Right hindlimb (tissue), 1 donor: ENCODE measurements at regions not wholly inside any gene's neighbourhood (a gene's known extent, or its start where the extent isn't known, plus 50 kb on each side); places are given as distances from the start of the nearest gene placed in this dataset.

ENCODE experiments used
- DNase-seq: peaks from one replicate; pipeline ENCODE4 v3.0.0-alpha.2; 2018

DNA sequence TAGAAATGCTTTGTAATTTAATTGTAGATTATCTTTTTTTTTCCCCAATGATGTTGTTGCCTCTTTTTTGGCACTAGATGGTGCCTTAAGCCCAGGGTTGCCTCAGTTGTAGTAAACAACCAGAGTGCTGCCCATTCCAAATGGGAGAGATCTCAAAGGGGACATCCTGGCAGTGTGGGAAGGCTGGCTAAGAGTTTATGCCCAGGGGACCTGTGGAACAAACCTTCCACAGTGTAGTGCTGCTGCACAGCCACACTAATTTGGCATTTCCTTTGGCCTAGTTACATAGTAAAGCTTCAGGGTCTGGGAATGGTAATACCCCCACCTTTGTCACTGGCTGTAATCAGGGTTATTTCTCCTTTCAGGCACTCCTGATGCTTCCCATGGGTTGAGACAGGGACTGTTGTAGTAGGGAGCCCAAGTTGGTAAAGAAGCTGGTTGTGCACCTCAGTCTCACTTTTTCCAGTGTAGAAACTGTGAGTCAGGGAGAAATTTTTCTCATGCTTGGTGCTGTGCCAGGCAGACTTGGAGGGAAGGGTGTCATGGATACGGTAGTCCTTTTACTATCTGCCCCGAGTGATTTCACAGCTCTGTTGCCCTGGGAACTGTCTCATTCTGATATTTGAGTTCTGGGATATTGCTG, 177.8 kb upstream of the ECI2 start:
- DNase-seq, result peak; percentile 33

DNA sequence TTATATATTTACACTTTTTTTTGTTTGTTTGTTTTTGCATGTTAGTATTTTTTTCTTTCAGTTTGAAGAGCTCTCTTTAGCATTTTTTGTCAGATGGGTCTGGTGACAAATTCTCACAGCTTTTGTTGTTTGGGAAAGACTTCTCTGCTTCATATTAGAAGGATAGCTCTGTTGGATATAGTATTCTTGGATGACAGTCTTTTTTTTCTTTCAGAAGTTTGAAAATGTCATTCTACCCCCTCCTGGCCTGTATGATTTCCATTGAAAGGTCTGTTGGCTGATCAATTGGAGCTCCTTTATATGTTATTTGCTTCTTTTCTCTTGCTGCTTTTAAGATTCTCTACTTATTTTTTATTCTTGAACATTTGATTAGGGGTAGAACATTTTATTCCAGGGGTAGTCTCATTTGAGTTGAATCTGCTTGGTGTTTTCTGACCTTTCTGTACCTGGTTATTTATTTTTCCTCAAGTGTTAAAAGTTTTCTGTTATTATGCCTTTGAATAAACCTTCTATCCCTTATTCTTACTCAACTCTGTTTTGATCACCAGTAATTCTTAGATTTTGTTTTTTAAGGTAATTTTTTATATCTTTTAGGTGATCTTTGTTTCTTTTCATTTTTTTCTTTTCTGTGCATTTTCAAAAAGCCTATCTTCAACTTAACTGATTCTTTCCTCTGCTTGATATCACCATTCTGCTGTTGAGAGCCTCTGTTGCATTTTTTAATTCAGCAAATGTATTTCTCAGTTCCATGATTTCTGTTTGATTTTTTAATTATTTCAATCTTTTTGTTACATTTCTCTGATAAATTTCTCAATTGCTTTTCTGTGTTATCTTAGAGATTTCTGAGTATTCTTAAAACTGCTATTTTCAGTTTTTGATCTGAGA, 176.8 kb upstream of the ECI2 start:
- no peak for DNase-seq

DNA sequence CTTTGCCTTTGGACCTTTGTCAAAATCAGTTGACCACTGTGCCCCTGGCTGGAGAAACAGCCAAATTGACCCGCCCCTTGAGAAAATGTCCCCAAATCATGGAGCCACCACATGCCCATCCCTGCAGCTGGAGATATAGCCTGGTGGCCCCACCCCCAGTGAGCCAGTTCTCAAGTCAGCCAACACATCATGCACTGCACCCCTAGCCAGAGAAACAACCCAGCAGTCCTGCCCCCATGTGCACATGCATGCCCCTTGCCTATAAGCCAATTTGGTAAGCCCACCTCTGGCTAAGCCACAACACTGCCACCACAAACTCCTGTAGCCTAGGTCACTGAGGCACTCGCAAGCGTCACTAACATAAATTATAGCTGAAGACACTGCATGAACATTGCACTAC, 174.2 kb upstream of the ECI2 start:
- DNase-seq, result no peak

DNA sequence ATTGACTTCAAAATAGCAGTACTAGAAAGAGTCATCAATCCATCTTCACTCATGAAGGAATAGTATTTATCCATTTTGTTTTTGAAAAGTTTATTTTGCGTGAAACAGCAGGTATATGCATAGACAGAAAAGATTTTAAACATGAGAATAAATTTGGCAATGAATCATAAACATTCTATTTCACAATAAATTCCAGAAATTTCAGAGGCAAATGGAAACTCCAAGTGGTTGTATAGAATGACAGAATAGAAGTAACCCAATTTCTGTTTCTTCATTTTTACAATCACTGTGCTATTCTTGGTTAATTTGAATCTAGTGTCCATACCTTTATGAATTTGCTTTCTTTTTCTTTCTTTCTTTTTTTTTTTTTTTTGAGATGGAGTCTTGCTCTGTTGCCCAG, 173.0 kb upstream of the ECI2 start:
- no peak for DNase-seq

DNA sequence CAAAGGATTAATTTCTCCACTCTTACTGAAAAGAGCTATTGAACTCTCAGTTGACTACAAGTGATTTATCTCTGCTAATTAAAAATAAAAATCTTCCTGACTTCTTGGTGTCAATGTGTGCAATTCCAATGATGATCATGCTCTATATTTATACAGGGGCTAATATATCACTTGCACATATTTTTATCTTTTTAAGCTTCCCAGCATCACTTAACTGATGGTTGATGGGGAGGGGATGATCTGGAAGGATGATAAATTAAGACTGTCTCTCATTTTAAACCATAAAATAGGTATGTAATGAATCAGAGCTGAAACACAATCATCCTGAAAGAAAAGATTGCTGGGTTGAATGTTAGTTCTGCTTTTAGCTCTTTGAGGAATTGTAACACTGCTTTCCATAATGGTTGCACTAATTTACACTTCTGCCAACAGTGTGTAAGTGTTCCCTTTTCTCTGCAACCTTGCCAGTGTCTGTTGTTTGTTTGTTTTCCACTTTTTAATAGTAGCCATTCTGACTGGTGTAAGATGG, 169.6 kb upstream of the ECI2 start:
- no peak for DNase-seq

DNA sequence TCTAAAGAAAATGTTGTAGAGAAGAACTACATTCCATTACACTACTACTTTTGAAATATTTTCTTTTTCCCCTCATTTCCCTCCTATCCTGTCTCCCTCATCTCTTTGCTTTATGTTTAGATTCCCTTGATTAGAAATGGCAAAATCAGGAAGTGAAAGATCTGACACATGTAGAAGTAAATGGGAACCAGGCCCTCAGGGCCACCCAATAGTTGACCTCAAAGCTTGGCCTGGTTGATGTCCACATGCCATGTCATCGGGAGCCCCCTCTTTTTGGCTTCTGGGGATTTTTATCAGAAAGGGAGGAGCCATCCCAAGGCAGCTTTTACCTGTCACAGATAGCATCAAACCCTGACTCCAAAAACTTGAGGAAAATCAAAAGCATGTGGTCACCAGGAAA, 168.3 kb upstream of the ECI2 start:
- DNase-seq, result no peak

DNA sequence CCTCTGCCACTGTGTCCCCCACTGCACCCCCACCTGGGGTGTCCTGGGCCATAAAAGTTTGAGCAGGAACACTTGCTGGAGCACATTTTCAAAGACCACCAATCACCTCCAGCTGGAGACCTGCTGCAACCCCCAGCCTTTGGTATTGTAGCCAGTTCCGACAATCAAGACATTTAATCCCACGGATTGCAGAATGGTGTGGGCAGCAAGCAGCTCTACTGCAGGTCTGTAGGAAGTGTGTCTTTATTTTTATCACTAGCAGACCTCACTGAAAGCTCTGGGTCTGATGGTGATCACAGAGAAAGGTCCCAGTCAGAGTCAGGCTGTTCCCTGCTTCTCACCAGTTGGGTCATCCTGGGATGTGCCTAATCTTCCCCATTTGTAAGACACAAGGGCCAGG, 167.1 kb upstream of the ECI2 start:
- no peak for DNase-seq

DNA sequence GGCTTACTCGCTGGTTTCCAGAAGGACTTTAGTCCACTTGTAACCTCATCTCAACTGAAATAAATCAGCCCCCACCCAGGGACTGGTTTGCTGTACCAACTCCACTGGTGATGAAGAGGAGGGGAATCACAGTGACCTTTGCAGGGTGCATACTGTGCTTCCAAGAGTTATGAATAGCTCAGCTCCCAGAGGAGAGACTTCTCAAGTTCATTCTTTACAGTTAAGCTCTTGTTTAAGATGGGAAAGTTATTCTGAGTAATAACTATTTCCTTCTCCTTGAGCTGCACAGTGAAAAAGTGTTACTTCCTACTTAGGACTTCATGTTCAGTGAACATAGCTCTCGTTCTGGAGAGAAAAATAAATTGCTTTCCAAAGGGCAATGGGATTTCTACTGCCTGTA, 166.5 kb upstream of the ECI2 start:
- DNase-seq, result no peak

DNA sequence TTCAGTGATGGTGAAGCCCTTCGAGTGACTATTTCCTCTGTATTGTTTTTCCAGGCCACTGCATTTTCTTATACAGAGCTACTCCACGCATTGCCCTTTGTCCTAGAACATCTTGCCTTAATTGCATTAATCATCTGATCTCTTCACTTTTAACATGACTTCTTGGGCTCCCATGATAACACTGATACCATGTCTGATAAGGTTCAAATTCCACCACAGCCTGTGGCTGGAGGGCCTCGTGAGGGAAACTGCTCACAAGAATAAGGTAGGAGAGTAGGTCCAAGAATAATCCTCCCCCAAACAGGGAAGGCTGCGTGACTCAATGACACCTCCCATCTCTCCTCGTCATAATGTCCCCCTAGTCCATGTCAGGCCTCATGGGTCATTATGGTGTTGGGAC, 165.5 kb upstream of the ECI2 start:
- no peak for DNase-seq

DNA sequence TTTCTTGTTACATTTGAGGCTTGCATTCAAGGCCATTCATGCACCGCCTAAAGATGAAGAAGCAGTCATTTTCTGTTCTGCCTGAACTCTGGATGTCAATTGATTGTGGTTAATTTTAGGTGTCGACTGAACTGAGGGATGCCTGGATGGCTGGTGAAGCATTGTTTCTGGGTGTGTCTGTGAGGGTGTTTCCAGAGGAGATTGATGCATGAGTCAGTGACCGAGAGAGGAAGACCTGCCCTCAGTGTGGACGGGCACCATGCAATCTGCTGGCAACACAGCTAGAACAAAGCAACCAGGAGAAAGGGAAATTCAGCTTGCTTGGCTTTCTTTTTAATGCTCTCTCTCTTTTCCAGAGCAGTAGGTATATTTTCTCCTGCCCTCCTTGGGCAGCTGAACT, 164.1 kb upstream of the ECI2 start:
- DNase-seq, result no peak

DNA sequence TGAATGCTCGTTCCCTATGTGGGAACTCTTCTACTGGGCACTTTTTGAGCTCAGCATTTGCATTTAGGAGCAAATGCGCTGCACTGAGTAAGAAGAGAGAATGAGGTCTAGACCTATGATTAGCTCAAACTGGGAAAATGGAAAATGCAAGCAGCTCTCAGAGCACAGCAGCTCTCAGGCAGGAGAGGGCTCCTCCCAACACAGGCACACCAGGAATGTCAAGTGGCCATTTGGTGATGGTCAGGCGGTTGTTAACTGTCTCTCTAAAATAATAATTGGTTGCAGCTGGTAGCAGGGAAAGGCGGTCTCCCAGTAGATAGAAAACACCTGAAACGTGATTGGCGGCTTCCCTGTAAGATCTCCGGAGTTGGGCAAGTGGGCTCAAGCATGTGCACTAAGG, 162.0 kb upstream of the ECI2 start:
- DNase-seq, result no peak

DNA sequence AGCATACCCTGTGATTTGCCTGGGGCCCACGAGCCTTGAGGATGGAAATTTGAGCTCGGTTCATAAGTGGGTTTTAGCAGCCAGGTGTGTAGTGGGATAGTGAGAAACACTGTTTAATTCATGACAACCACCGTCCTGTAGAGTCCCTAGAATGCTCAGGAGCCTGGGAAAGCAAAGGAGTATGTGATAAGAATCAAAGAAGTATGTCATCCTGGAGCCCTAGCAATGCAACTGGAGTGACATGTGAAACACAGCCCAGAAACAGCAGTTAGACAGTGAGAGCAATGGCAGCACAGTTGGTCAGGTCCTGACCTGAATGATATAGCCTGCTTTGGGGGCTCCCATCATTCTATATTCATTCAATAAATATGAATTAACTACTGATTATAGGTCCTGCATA, 161.2 kb upstream of the ECI2 start:
- DNase-seq, result no peak

DNA sequence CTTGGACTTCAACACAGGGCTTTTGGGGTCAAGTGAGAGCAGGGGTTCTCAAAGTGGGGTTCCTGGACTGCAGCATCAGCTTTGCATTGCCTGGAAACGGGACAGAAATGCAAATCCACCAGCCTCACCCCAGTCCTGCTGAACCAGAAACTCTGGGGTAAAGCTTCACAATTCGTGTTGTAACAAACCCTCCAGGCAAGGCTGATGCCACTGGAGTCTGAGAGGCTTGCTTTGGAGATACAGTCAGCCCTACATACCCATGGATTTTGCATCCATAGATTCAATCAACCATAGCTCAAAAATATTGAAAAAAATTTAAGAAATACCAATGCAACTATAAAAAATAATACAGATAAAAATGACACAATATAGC, 160.4 kb upstream of the ECI2 start:
- DNase-seq, result no peak

DNA sequence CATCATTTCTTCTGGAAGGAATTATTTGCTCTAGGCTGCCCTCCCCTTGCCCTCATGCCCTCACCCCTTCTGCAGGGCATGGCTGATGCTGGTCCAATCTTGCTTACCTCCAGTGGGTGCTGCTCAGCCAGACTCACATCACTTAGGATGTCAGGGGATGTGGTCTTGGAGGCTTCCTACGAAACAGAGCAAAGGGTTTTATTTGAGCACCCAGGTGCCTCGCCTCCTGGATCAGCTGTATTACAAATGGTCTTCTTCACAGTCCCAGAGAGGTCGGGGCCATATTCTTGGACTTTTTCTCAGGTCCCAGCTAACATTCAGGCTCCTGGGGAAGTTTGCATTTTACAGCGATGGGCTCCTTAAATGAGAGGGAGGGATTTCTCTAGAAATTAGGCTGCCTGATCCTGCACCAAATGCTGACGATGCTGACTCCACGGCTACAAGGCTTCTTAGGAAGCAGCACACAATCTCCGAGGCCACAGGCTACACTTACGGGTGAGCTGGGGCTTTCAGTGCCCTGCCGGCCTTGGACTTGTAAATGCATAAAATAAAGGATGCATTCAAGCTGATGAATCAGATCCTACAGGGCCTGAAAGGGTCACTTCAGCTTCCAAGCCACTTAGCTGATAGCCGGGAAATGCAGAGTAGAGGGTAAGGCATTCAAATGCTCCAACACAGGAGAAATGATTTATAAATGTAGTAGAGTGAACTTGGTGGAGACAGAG, 159.8 kb upstream of the ECI2 start:
- no peak for DNase-seq

DNA sequence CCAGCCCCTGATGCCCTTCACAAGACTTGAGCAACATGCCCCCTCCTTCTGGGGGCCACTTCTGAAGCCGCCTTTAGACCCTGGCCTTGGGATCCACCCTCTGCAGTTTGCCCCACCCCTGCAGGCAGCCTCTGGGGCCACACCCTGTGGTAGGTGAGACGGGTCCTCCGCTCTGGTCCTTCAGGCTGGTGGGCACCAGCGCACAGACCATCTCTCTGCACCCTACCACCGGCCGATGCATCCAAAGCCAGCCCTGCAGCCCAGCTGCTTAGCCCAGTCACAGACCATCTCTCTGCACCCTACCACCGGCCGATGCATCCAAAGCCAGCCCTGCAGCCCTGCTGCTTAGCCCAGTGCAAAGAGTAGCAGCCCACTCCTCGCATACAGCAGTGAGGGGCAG, 159.3 kb upstream of the ECI2 start:
- no peak for DNase-seq

DNA sequence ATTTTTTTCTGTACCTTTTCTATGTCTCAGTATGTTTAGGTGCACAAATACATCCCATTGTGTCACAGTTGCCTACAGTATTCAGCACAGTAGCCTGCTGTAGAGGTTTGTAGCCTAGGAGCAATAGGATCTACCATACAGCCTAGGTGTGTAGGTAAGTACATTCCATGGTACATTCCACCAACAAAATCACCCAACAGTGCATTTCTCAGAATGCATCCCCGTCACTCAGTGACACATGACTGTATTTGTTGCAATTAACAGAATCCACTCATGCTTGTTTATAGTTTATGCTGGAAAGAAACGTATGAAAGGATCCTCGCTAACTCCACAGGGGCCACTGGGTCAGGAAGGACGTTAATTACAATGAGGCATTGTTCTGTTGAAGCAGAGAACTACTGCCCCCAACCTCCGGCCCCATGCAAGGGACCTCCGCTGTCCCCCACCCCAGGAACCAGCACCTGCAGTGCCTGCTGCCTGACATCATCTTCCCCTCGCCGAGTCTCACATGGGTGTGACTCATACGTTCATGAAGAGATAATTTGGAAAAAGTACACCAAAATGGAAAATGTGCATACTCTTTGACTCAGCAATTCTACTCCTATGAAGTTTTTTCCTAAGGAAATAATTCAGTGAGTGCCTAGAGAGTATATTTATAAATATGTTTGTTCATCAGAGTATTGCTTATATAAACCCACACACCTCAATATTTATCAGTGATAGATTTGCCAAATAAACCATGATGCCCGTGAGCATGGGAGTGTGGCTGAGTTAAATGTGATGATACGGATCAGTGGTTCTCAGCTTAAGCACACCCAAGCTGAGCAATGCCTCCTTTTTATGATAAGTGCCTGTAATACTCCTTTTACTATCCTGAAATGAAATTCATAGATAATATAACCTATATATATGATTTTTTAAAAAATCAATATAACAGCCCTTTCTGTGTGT, 156.4 kb upstream of the ECI2 start:
- DNase-seq, result no peak

DNA sequence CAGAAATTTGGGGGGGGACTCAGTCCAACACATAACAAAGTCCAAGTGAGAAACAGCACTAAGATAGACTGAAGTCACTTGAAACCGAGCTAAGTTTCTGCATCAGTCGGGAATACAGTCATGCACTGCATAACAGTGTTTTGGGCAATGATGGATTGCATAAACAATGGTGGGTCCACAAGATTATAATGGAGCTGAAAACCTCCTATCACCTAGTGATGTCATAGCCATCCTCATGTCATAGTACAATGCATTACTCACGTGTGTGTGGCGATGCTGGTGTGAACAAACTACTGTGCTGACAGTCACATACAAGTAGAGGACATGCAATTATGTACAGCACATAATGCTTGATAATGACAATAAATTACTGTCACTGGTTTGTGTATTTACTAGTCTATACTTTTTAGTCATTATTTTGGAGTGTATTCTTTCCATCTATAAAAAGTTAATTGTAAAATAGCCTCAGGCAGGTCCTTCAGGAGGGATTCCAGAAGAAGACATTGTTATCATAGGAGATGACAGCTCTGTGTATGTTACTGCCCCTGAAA, 154.5 kb upstream of the ECI2 start:
- DNase-seq, result no peak

DNA sequence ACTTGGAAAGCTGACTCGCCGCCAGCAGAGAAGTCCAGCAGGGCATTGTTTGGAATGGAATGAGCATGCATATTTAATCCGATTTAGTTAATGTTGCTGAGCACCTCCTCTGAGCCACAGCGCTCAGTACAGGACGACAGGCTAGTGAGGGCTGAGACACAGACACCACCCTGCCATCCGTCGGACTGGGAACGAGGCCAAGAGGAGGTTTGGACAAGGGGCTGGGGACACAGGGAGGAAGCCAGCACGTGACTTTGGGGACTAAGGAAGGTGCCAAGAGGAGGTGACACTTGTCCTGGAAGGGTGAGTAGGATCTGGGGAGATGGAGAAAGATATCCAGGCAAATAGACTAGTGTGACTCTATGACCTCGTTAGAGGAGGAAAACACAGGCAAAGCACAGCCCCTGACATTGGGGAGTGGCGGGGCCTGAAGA, 152.5 kb upstream of the ECI2 start:
- no peak for DNase-seq

DNA sequence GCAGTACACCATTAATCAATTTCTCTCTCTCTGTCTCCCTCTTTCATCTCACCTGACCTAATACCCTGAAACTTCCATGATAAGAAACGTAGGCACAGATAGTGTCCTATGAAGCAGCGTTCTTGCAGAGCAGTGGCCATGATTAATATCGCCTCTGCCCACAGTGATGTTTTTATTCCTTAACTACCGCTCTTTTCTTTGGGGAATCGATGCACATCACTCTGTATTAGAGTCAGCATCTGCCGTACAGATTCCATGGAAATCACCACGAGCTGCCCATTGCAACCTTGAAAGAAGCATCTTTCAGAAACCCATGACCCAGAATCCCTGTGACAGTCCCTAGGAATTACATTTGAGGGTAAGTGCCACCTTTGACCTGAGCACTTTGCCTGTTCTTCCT, 152.0 kb upstream of the ECI2 start:
- DNase-seq, result no peak

DNA sequence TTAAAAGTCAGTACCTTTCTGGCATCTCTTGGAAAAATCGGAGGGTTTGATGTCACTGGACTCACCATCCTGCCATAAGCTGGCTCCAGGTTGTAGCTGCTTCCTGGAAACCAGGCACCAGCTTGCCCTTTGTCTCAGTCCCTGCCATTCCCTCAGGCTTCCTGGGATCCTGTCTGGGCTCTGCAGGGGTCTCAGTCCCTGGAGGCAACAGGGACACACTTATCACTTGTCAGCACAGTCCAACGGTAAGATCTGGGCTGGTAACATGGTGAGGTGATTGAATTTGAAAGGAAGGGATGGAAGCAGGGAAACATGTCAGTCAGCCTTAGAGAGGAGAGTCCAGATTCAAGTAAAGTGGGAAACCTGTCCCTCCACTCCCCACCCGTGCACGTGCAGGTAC, 147.6 kb upstream of the ECI2 start:
- DNase-seq, result no peak

DNA sequence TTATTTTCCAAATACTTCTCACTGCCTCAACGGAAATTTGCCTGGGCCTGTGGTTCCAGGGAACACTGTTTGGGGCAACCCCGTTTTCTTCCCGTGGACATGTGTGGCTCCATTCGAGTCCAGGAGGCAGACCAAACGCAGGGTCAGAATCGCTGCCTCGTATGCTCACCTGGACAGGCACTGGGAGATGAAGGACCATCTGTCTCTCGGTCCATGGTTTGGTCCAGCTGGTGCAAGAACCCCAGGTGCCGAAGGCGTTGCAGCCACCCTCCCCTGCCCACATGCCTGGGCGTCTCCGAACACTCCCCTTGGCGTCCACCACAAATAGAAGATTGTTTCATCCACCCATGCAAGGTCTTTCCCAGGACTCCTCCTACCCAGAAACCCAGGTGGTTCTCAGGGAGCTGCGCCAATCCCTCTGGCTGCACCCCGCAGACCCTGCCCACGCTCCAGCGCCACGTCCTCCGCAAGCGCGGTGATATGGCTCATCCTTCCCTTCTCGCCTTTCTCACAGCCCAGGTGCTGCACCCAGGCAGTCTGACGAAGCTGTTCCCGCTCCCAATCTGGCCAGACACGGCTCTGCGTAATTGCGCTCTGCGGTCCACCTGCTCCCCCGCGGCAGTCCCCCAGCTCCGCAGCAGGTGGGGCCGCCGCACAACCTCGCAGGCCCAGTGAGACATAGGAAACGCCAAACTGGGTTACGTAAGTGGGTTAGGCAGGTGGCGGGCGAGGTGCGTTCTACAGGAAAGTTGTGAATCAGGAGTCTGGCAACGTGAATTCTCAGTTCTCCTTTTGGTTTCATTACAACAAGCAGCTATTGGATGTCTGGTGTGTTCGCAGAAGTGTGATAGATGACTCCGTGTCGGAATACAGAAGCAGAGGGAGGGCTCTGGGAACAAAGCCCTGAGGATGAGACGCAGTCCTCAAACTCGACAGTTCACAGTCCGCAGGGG, 146.2 kb upstream of the ECI2 start:
- peak; percentile 51 for DNase-seq
